Brain microvascular endothelial cell (primary cell): ENCODE measurements at regions not wholly inside any gene's neighbourhood (a gene's known extent, or its start where the extent isn't known, plus 50 kb on each side); places are given as distances from the start of the nearest gene placed in this dataset.
A peak's percentile ranks its signal among the peaks of the same experiment; 100 is the strongest.

ENCODE experiments used
- DNase-seq: peaks from one replicate; pipeline ENCODE4 v3.0.0-alpha.2; 2020
- H3K27ac ChIP-seq: fragments of 250-450 bp; sonication (Bioruptor Pico); 2 replicates; pipeline ENCODE4 v1.5.1; 2020; ENCODE audit warnings: mild to moderate bottlenecking, moderate library complexity
- H3K27me3 ChIP-seq: fragments of 250-450 bp; sonication (Bioruptor Pico); replicated peaks from 2 replicates; pipeline ENCODE4 v1.5.1; 2020; ENCODE audit warnings: mild to moderate bottlenecking
- H3K36me3 ChIP-seq: fragments of 250-450 bp; sonication (Bioruptor Pico); replicated peaks from 2 replicates; pipeline ENCODE4 v1.5.1; 2020; ENCODE audit warnings: mild to moderate bottlenecking
- H3K4me3 ChIP-seq: 2 replicates; pipeline ENCODE4 v1.5.1; 2011; ENCODE audit warnings: low read depth, mild to moderate bottlenecking, control low read depth, low read length, moderate library complexity
- CTCF ChIP-seq: IDR thresholded peaks from 2 replicates; pipeline ENCODE4 v1.5.1; 2011; ENCODE audit warnings: low read depth, mild to moderate bottlenecking, moderate library complexity, low read length, control low read depth, inconsistent platforms; ENCODE audit errors: missing control alignments
- in situ Hi-C: cut with HindIII; loops from 2 replicates; pipeline ENCODE4 v1.10.0; 2017; ENCODE audit warnings: low sequenced_read_pairs, low pct_ligation_motif_present

GRCh38 chr1:228863776-228864175 is 128.5 kb downstream of the RHOU start:
- in situ Hi-C loops, result no loop called here

GRCh38 chr1:228865627-228866330 is 130.5 kb downstream of the RHOU start:
- no peaks in the 10 kb centered on the region for H3K36me3 ChIP-seq
- H3K4me3 ChIP-seq, result no peak overlapping the region
- no peak for DNase-seq
- no peak for TF ChIP-seq CTCF
- H3K27me3 ChIP-seq, result peaks cover 13% of the 10 kb centered on the region
- H3K27ac ChIP-seq, result no peak overlapping the region
- in situ Hi-C loops, result no loop called here

More at GRCh38 chr1:228863776-228864175, 128.5 kb downstream of the RHOU start:
- H3K27ac ChIP-seq, result no peak overlapping the region
- peaks cover 10% of the 10 kb centered on the region for H3K27me3 ChIP-seq
- no peaks in the 10 kb centered on the region for H3K36me3 ChIP-seq
- no peak overlapping the region for H3K4me3 ChIP-seq
- no peak for TF ChIP-seq CTCF
- DNase-seq, result no peak

- no peaks in the 10 kb centered on the region for H3K36me3 ChIP-seq
- peak; percentile 6 for DNase-seq
- no peak overlapping the region for H3K4me3 ChIP-seq
- no peak for TF ChIP-seq CTCF
- peaks cover 17% of the 10 kb centered on the region for H3K27me3 ChIP-seq
- in situ Hi-C loops, result no loop called here
- H3K27ac ChIP-seq, result peak overlapping the region; percentile 36
Measured at GRCh38 chr1:228866468-228866867, 131.2 kb downstream of the RHOU start.

GRCh38 chr1:228867108-228867950 is 132.1 kb downstream of the RHOU start:
- peak; percentile 37 for DNase-seq
- Histone ChIP-seq H3K27ac (peak overlapping the region; percentile 36), H3K27me3 (peaks cover 17% of the 10 kb centered on the region), H3K36me3 (no peaks in the 10 kb centered on the region), H3K4me3 (no peak overlapping the region)
- no peak for TF ChIP-seq CTCF
- in situ Hi-C loops, result no loop called here

GRCh38 chr1:228867951-228868730 is 132.9 kb downstream of the RHOU start:
- no peak overlapping the region for H3K4me3 ChIP-seq
- H3K27ac ChIP-seq, result no peak overlapping the region
- no peak for TF ChIP-seq CTCF
- in situ Hi-C loops, result no loop called here
- no peak for DNase-seq
- peaks cover 11% of the 10 kb centered on the region for H3K27me3 ChIP-seq
- no peaks in the 10 kb centered on the region for H3K36me3 ChIP-seq
